ENCODE measurements at regions not wholly inside any gene's neighbourhood (a gene's known extent, or its start where the extent isn't known, plus 50 kb on each side); places are given as distances from the start of the nearest gene placed in this dataset.
"Not testable (repeated sequence)": the region's sequence is repeated elsewhere in the genome, so short reads cannot be mapped to it uniquely, and the experiment has no call there.

DNA sequence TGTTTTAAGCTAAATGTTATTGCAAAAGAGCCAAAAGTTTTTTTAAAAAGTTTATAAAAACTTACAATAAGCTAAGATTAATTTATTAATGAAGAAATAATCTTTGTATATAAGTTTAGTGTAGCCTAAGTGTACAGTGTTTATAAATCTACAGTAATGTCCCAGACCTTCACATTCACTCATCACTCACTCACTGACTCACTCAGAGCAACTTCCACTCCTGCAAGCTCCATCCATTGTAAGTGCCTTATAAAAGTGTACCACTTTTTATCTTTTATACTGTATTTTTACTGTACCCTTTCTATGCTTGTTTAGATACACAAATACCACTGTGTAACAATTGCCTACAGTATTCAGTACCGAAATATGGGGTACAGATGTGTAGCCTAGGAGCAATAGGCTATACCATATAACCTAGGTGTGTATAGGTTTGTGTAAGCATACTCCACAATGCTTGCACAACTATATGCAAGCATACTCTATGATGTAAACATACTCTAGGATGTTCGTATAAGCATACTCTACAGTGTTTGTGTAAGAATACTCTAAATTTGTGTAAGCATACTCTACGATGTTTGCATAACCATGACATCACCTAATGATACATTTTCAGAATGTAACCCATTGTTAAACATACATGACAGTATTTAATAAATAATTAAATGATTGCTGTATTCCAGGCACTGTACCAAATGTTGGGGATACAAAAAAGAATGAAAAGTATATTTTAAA lies 953.0 kb downstream of the KCNA4 start:
- no peak overlapping the region for H3K4me3 ChIP-seq (ENCODE audit: low read length)

DNA sequence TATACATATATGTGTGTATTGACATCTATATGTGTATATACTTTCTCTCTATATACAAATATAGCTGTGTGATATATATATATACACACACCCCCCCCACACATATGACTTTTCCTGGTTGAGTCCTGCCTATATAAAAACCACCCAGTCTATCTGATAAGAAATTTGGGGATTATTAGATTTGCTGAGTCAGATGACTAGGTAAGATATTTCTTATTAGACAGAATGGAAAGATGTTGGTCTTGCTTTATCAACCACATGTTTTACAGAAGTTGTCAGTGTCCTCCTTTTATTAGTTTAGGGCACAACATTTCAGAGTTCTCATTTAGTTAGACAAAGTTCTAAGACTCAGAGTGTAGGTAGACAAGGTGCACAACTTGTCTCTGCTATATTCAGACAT lies 953.3 kb downstream of the METTL15 start:
- Histone ChIP-seq H3K4me3 (ENCODE audit: low read length) (no peak overlapping the region), H3K4me1 (ENCODE audit: control insufficient read depth, insufficient read depth, low read length) (no peaks in the 10 kb centered on the region), H3K9me3 (replicated peaks; ENCODE audit: control insufficient read depth, low read depth, low read length) (peaks cover 9% of the 10 kb centered on the region), H3K36me3 (ENCODE audit: control insufficient read depth, insufficient read depth, low read length) (no peaks in the 10 kb centered on the region), H3K27ac (ENCODE audit: low read length) (no peak overlapping the region), H3K27me3 (ENCODE audit: control insufficient read depth, insufficient read depth, low read length) (no peaks in the 10 kb centered on the region)
- DNase-seq = no peak

More for the DNA sequence above, 953.0 kb downstream of the KCNA4 start:
- Histone ChIP-seq H3K36me3 (ENCODE audit: control insufficient read depth, insufficient read depth, low read length) (no peaks in the 10 kb centered on the region), H3K4me1 (ENCODE audit: control insufficient read depth, insufficient read depth, low read length) (no peaks in the 10 kb centered on the region), H3K27me3 (ENCODE audit: control insufficient read depth, insufficient read depth, low read length) (no peaks in the 10 kb centered on the region), H3K27ac (ENCODE audit: low read length) (no peak overlapping the region), H3K9me3 (replicated peaks; ENCODE audit: control insufficient read depth, low read depth, low read length) (no peaks in the 10 kb centered on the region)
- no CpG with 5 or more reads among the region's 3 CpGs for WGBS (ENCODE audit: insufficient coverage)
- no peak for DNase-seq

DNA sequence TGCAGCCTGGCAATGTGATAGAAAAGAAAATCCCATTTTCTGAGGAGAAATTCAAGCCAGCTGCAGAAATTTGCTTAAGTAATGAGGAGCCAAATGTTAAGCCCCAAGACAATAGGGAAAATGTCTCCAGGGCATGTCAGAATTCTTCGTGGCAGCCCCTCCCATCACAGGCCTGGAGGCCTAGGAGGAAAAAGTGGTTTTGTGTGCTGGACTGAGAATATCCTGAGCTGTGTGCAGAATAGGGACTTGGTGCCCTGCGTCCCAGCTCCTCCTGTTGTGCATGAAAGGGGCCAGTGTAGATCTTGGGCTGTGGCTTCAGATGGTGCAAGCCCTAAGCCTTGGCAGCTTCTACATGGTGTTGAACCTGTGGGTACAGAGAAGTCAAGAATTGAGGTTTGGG lies 948.3 kb downstream of the METTL15 start:
- not testable (repeated sequence) for H3K27ac ChIP-seq (ENCODE audit: low read length); H3K27me3 ChIP-seq (ENCODE audit: control insufficient read depth, insufficient read depth, low read length); H3K4me1 ChIP-seq (ENCODE audit: control insufficient read depth, insufficient read depth, low read length); H3K4me3 ChIP-seq (ENCODE audit: low read length); H3K9me3 ChIP-seq (replicated peaks; ENCODE audit: control insufficient read depth, low read depth, low read length); DNase-seq; H3K36me3 ChIP-seq (ENCODE audit: control insufficient read depth, insufficient read depth, low read length)
- 75% methylated on average over 1 of the region's 2 CpGs for WGBS (ENCODE audit: insufficient coverage)

DNA sequence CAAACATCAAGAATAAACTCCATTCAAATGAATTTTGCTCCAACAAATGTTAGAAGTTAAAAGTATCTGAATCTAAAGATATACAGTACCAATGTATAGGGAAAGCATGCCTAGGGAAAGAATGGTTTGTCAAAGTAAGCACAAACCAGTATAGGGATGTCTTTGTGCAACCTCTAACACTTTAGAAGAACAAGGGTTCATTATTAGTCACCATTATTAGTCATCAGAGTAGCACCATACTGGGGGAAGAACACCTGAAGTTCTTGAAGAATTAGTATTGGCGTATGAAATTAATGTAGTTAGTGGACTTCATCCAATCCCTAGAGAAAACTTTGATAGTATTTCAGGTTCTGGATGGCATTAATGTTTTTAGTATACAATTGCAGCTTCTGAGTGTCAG lies 943.7 kb downstream of the METTL15 start:
- DNase-seq = no peak
- Histone ChIP-seq H3K4me3 (ENCODE audit: low read length) (no peak overlapping the region), H3K9me3 (replicated peaks; ENCODE audit: control insufficient read depth, low read depth, low read length) (peaks cover 8% of the 10 kb centered on the region), H3K27ac (ENCODE audit: low read length) (no peak overlapping the region), H3K4me1 (ENCODE audit: control insufficient read depth, insufficient read depth, low read length) (no peaks in the 10 kb centered on the region), H3K36me3 (ENCODE audit: control insufficient read depth, insufficient read depth, low read length) (no peaks in the 10 kb centered on the region), H3K27me3 (ENCODE audit: control insufficient read depth, insufficient read depth, low read length) (no peaks in the 10 kb centered on the region)
- no CpG with 5 or more reads among the region's 1 CpG for WGBS (ENCODE audit: insufficient coverage)

DNA sequence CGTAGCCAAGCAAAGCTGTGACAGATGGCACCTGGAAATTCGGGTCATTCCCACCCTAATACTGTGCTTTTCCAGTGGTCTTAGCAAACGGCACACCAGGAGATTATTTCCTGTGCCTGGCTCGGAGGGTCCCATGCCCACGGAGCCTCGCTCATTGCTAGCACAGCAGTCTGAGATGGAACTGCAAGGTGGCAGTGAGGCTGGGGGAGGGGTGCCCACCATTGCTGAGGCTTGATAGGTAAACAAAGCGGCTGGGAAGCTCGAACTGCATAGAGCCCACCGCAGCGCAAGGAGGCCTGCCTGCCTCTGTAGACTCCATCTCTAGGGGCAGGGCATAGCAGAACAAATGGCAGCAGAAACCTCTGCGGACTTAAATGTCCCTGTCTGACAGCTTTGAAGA lies 942.8 kb downstream of the METTL15 start:
- not testable (repeated sequence) for H3K4me1 ChIP-seq (ENCODE audit: control insufficient read depth, insufficient read depth, low read length); H3K27ac ChIP-seq (ENCODE audit: low read length); H3K27me3 ChIP-seq (ENCODE audit: control insufficient read depth, insufficient read depth, low read length); H3K36me3 ChIP-seq (ENCODE audit: control insufficient read depth, insufficient read depth, low read length); H3K4me3 ChIP-seq (ENCODE audit: low read length); H3K9me3 ChIP-seq (replicated peaks; ENCODE audit: control insufficient read depth, low read depth, low read length); DNase-seq
- 84% methylated on average over 10 of the region's 11 CpGs for WGBS (ENCODE audit: insufficient coverage)

DNA sequence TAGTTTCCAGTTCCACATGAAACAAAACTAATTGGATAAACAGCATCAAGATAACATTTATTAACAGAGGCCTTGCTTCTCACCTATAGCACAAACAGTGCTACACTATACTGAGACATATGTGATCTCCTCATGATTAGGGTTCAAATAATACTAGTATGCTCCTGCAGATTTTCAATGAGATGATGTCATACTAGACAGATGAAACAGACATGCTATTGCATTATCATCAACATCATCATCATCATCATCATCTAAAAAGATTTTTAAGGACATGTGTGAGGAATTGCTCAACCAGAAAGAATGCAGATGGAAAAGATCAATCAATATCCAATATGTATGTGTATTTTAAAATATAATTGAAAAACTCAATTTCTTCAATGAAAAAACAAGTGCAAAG lies 932.3 kb downstream of the METTL15 start:
- no peaks in the 10 kb centered on the region for H3K27me3 ChIP-seq (ENCODE audit: control insufficient read depth, insufficient read depth, low read length)
- DNase-seq = no peak

DNA sequence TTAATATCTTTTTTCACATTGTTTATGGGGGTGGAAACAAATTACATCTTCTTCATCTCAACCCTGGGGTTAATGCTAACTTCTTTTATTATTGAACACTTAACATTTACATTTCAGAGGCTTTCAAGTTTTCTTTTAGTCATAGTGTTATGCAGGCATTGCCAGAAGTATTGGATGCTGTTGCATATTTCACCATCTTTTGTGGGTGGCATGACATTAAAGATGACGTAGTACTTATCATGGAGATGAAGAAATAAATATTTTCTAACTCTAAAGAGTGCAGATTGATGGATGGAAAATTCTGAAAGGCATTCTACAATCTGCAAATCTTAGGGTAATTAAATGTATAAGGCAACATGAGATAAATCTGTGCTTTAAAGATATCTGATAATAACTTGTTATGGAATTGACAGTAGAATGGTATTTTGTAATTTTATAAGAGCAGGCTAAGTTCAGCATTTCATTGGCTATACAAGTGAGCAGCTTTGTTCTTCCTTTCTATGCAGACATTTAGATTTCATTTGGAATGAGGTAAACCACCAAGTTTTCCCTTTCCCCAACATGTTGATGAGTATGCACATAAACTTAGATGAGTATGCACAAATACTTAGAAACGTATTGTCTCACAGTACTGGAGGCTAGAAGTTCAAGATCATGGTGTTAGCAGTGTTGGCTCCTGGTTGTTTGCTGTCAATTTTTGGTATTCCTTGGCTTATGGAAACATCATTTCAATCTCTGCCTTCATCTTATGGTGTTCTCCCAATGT lies 924.4 kb downstream of the METTL15 start:
- DNase-seq = no peak
- no peaks in the 10 kb centered on the region for H3K27me3 ChIP-seq (ENCODE audit: control insufficient read depth, insufficient read depth, low read length)
- peaks cover 7% of the 10 kb centered on the region for H3K9me3 ChIP-seq (replicated peaks; ENCODE audit: control insufficient read depth, low read depth, low read length)
- H3K4me3 ChIP-seq (ENCODE audit: low read length) = no peak overlapping the region
- H3K4me1 ChIP-seq (ENCODE audit: control insufficient read depth, insufficient read depth, low read length) = no peaks in the 10 kb centered on the region
- WGBS (ENCODE audit: insufficient coverage) = no CpG with 5 or more reads among the region's 2 CpGs
- H3K27ac ChIP-seq (ENCODE audit: low read length) = no peak overlapping the region
- H3K36me3 ChIP-seq (ENCODE audit: control insufficient read depth, insufficient read depth, low read length) = no peaks in the 10 kb centered on the region

More for the DNA sequence above, 932.3 kb downstream of the METTL15 start:
- Histone ChIP-seq H3K9me3 (replicated peaks; ENCODE audit: control insufficient read depth, low read depth, low read length) (no peaks in the 10 kb centered on the region), H3K36me3 (ENCODE audit: control insufficient read depth, insufficient read depth, low read length) (no peaks in the 10 kb centered on the region), H3K4me1 (ENCODE audit: control insufficient read depth, insufficient read depth, low read length) (no peaks in the 10 kb centered on the region), H3K27ac (ENCODE audit: low read length) (no peak overlapping the region), H3K4me3 (ENCODE audit: low read length) (no peak overlapping the region)

DNA sequence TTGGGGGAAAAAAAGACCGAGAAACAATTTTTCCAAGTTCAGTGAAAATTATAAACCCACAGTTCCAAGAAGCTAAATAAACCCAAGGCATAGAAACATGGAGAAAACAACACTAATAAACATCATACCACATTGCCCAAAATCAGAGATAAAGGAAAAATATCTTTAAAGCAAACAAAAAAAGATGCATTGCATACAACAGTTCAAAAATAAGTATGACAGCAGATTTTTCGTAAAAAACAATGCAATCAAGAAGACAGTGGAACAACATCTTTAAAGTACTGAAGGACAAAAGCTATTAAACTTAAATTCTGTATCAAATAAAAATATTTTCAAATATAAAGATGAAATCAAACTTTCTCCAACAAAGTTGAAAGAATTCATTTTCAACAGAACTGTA lies 921.3 kb downstream of the METTL15 start:
- H3K4me3 ChIP-seq (ENCODE audit: low read length) = no peak overlapping the region
- H3K4me1 ChIP-seq (ENCODE audit: control insufficient read depth, insufficient read depth, low read length) = no peaks in the 10 kb centered on the region
- H3K27ac ChIP-seq (ENCODE audit: low read length) = no peak overlapping the region
- DNase-seq = no peak
- H3K27me3 ChIP-seq (ENCODE audit: control insufficient read depth, insufficient read depth, low read length) = no peaks in the 10 kb centered on the region
- no CpG with 5 or more reads among the region's 2 CpGs for WGBS (ENCODE audit: insufficient coverage)
- H3K9me3 ChIP-seq (replicated peaks; ENCODE audit: control insufficient read depth, low read depth, low read length) = peaks cover 7% of the 10 kb centered on the region
- H3K36me3 ChIP-seq (ENCODE audit: control insufficient read depth, insufficient read depth, low read length) = no peaks in the 10 kb centered on the region

DNA sequence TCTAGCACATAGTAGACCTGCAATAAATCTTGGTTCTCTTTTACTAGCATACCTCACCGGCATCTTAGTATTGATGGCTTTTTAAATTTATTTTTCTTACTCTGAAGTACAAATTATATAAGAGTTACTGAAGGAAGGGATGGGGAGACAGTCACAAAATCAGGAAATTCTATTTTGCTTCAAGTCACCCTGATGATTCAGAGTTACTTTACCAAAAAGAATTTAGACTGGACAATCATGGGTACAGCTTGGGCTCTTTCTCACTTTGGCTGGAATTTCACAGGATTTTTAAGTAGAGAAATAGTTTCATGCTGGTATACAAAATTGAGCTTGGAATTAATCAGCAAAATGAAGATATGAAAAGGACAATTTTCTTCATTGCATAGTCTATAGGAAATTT lies 919.2 kb downstream of the METTL15 start:
- no peak overlapping the region for H3K4me3 ChIP-seq (ENCODE audit: low read length)
- H3K4me1 ChIP-seq (ENCODE audit: control insufficient read depth, insufficient read depth, low read length) = no peaks in the 10 kb centered on the region
- H3K36me3 ChIP-seq (ENCODE audit: control insufficient read depth, insufficient read depth, low read length) = no peaks in the 10 kb centered on the region
- no peak overlapping the region for H3K27ac ChIP-seq (ENCODE audit: low read length)
- DNase-seq = no peak
- H3K9me3 ChIP-seq (replicated peaks; ENCODE audit: control insufficient read depth, low read depth, low read length) = peaks cover 7% of the 10 kb centered on the region
- no peaks in the 10 kb centered on the region for H3K27me3 ChIP-seq (ENCODE audit: control insufficient read depth, insufficient read depth, low read length)
- no CpG with 5 or more reads among the region's 1 CpG for WGBS (ENCODE audit: insufficient coverage)

DNA sequence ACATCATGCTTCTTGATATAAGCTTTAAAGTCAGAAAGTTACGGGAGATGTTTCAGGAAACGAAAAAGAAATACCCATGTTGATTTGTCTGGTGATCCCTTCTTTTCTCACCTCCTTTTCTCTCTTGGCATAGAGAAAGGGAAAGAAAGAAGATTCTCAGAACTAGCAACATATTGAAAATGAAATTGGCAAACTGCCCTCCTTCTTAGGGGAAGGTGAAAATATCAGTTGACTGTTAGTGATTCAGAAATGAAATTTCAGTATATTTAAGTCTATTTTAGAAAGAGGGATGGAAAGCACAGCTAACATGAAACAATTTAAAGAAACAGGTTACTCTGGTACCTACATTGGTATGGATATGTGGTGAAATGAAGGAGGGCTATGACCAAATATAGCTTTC lies 918.1 kb downstream of the METTL15 start:
- Histone ChIP-seq H3K4me1 (ENCODE audit: control insufficient read depth, insufficient read depth, low read length) (no peaks in the 10 kb centered on the region), H3K4me3 (ENCODE audit: low read length) (no peak overlapping the region), H3K9me3 (replicated peaks; ENCODE audit: control insufficient read depth, low read depth, low read length) (peaks cover 7% of the 10 kb centered on the region), H3K27ac (ENCODE audit: low read length) (no peak overlapping the region), H3K27me3 (ENCODE audit: control insufficient read depth, insufficient read depth, low read length) (no peaks in the 10 kb centered on the region), H3K36me3 (ENCODE audit: control insufficient read depth, insufficient read depth, low read length) (no peaks in the 10 kb centered on the region)
- WGBS (ENCODE audit: insufficient coverage) = no CpG with 5 or more reads among the region's 2 CpGs
- no peak for DNase-seq
